ENCODE measurements at regions not wholly inside any gene's neighbourhood (a gene's known extent, or its start where the extent isn't known, plus 50 kb on each side); places are given as distances from the start of the nearest gene placed in this dataset.

GRCh38 chr2:196309691-196310090 is 138.3 kb upstream of the STK17B start:
- H3K27ac ChIP-seq, result no peak overlapping the region
- no peaks in the 10 kb centered on the region for H3K9me3 ChIP-seq
- DNase-seq, result no peak
- no peaks in the 10 kb centered on the region for H3K4me1 ChIP-seq
- peaks cover 0 to 25% (median 0%) of the 10 kb centered on the region in 3 donors for H3K36me3 ChIP-seq
- intact Hi-C loops (cut with DNase I), result no loop called here
- no peak overlapping the region for H3K4me3 ChIP-seq
- H3K27me3 ChIP-seq, result no peaks in the 10 kb centered on the region
- TF ChIP-seq POLR2A (IDR thresholded peaks at IDR 0.05), result no peak
- TF ChIP-seq, protein P1, sequence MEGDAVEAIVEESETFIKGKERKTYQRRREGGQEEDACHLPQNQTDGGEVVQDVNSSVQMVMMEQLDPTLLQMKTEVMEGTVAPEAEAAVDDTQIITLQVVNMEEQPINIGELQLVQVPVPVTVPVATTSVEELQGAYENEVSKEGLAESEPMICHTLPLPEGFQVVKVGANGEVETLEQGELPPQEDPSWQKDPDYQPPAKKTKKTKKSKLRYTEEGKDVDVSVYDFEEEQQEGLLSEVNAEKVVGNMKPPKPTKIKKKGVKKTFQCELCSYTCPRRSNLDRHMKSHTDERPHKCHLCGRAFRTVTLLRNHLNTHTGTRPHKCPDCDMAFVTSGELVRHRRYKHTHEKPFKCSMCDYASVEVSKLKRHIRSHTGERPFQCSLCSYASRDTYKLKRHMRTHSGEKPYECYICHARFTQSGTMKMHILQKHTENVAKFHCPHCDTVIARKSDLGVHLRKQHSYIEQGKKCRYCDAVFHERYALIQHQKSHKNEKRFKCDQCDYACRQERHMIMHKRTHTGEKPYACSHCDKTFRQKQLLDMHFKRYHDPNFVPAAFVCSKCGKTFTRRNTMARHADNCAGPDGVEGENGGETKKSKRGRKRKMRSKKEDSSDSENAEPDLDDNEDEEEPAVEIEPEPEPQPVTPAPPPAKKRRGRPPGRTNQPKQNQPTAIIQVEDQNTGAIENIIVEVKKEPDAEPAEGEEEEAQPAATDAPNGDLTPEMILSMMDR (IDR thresholded peaks at IDR 0.05), result no peak

GRCh38 chr2:196314157-196314556 is 142.8 kb upstream of the STK17B start:
- Histone ChIP-seq H3K4me1 (no peaks in the 10 kb centered on the region), H3K9me3 (no peaks in the 10 kb centered on the region), H3K4me3 (no peak overlapping the region), H3K27me3 (no peaks in the 10 kb centered on the region), H3K36me3 (peaks cover 0 to 24% (median 0%) of the 10 kb centered on the region in 3 donors), H3K27ac (no peak overlapping the region)
- 71 to 91% methylated on average over 1 of the region's 1 CpG for WGBS, 2 donors
- DNase-seq, result no peak
- TF ChIP-seq, protein P1 (IDR thresholded peaks at IDR 0.05), result no peak
- no peak for TF ChIP-seq POLR2A (IDR thresholded peaks at IDR 0.05)
- intact Hi-C loops (cut with DNase I), result no loop called here

DNA sequence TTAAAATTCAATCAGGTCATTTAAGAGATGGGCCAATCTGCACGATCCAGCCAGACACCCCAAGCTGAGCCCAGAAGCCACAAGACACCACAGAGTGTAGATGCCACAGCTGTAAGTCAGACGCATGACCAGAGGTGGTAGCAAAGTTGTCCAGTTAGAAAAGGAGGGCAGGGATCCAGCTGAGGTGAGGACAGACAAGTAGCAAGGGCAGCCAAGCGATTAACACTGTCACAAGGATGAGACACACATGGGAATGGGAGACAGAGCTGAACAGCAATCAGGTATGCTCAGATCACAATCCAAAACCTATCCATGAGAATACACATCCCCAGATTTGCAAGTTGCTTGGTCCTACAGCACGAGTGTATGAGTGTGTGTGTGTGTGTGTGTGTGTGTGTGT is 143.4 kb upstream of the STK17B start:
- Histone ChIP-seq H3K36me3 (peaks cover 0 to 30% (median 0%) of the 10 kb centered on the region in 3 donors), H3K27me3 (no peaks in the 10 kb centered on the region), H3K27ac (no peak overlapping the region), H3K9me3 (no peaks in the 10 kb centered on the region), H3K4me1 (no peaks in the 10 kb centered on the region), H3K4me3 (no peak overlapping the region)
- DNase-seq, result no peak
- no peak for TF ChIP-seq POLR2A (IDR thresholded peaks at IDR 0.05)
- TF ChIP-seq, protein P1 (IDR thresholded peaks at IDR 0.05), result no peak
- 79% methylated on average over 4 of the region's 4 CpGs for WGBS, 2 donors
- intact Hi-C loops (cut with DNase I), result no loop called here

- Histone ChIP-seq H3K36me3 (peaks cover 0 to 37% (median 0%) of the 10 kb centered on the region in 3 donors), H3K27ac (no peak overlapping the region), H3K4me3 (no peak overlapping the region), H3K4me1 (no peaks in the 10 kb centered on the region), H3K27me3 (no peaks in the 10 kb centered on the region), H3K9me3 (no peaks in the 10 kb centered on the region)
- intact Hi-C loops (cut with DNase I), result no loop called here
- TF ChIP-seq POLR2A (IDR thresholded peaks at IDR 0.05), result no peak
- TF ChIP-seq, protein P1 (IDR thresholded peaks at IDR 0.05), result no peak
- 63 to 76% methylated on average over 3 of the region's 3 CpGs for WGBS, 2 donors
- DNase-seq, result no peak
Observed at GRCh38 chr2:196315388-196316049, 144.1 kb upstream of the STK17B start.

DNA sequence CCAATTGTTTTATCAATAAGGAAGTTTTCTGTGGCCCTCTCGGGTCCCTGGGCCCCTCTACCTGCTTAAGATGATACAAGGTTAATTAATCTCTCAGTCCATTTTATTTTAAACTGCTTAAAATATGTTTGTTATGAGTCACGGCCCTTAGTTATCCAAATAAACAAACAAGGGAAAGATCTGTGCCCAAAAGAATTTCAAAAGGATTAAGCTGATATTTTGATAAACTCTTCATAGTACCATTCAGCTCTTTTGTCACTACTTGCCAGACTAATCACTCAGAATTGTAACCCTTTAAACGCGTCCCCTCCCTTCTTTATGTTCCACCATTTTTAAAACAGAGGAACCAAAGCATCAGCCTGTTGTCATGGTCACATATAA is 144.7 kb upstream of the STK17B start:
- TF ChIP-seq POLR2A (IDR thresholded peaks at IDR 0.05), result no peak
- TF ChIP-seq, protein P1 (IDR thresholded peaks at IDR 0.05), result no peak
- no peak overlapping the region for H3K27ac ChIP-seq
- no peak overlapping the region for H3K4me3 ChIP-seq
- H3K36me3 ChIP-seq, result peaks cover 0 to 40% (median 0%) of the 10 kb centered on the region in 3 donors
- intact Hi-C loops (cut with DNase I), result no loop called here
- H3K4me1 ChIP-seq, result no peaks in the 10 kb centered on the region
- no peak for DNase-seq
- H3K27me3 ChIP-seq, result no peaks in the 10 kb centered on the region
- WGBS, 2 donors, result 74 to 78% methylated on average over 4 of the region's 4 CpGs
- H3K9me3 ChIP-seq, result no peaks in the 10 kb centered on the region
